ENCODE measurements at regions not wholly inside any gene's neighbourhood (a gene's known extent, or its start where the extent isn't known, plus 50 kb on each side); places are given as distances from the start of the nearest gene placed in this dataset.

DNA sequence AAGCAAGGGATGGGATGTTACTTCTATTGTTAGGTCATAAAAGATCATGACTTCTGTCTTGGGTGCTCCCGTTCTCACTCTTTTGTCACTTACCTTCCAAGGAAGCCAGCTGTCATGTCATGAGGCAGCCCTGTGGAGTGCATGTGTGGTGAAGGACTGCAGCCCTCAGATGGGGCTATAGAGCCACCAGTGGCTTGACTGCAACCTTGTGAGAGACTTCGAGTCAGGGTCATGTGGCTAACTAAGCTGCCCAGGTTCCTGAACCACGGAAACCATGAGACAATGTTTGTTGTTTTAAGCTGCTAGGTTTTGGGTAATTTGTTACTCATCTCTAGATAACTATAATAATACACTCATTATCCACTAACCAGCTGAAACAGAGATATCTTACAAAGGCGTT is 477.1 kb downstream of the BTBD3 start:
- DNase-seq (no peak), ATAC-seq (no peak)
- intact Hi-C loops (cut with DNase I, micrococcal nuclease), result no loop called here

GRCh38 chr20:12395353-12395752 is 477.7 kb downstream of the BTBD3 start:
- no peak for ATAC-seq
- intact Hi-C loops (cut with DNase I, micrococcal nuclease), result no loop called here
- no peak for DNase-seq

GRCh38 chr20:12395760-12396159 is 478.1 kb downstream of the BTBD3 start:
- no peak for DNase-seq
- no peak for ATAC-seq
- intact Hi-C loops (cut with DNase I, micrococcal nuclease), result no loop called here

DNA sequence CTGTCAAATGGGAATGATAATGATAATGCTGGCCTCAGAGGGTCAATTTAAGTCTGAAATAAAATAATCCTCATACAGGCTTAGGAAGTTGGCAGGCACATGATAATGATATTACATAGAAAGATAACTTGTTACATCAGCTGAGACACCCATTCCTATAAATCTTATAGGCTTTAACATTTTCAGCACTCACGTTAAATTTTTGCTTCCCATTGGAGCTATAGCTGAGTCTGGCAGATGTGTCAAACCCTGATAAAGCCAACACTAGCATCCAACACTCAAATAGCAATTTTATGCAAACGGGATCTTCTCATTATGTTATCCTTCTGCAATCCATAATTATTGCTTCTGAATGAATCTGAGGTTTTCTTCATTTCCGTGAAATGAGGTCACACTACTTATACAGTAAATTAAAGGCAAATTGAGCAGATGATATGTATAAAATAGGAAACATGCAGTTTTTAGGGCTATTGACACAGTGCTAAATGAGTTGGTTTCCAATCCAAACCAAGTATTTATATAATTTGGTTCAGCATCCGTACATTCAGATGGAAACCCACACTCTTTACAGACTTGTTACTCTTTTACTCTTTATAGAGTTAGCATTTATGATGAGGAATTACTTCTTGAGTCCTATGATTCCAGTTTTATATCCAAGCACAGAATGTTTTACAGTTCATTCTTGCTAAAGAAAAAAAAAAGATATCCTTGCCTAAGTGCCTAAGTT is 481.6 kb downstream of the BTBD3 start:
- ATAC-seq, result no peak
- intact Hi-C loops (cut with DNase I, micrococcal nuclease), result no loop called here
- no peak for DNase-seq

- no peak for DNase-seq
These were observed 487.2 kb downstream of the BTBD3 start for GRCh38 chr20:12404941-12405340.

GRCh38 chr20:12406978-12407377 is 489.3 kb downstream of the BTBD3 start:
- intact Hi-C loops (cut with DNase I, micrococcal nuclease), result no loop called here

More at GRCh38 chr20:12404941-12405340, 487.2 kb downstream of the BTBD3 start:
- intact Hi-C loops (cut with DNase I, micrococcal nuclease), result no loop called here
- no peak for ATAC-seq

GRCh38 chr20:12409501-12409900 is 491.8 kb downstream of the BTBD3 start:
- ATAC-seq (no peak), DNase-seq (no peak)
- intact Hi-C loops (cut with DNase I, micrococcal nuclease), result no loop called here

More at GRCh38 chr20:12406978-12407377, 489.3 kb downstream of the BTBD3 start:
- DNase-seq, result no peak
- no peak for ATAC-seq

DNA sequence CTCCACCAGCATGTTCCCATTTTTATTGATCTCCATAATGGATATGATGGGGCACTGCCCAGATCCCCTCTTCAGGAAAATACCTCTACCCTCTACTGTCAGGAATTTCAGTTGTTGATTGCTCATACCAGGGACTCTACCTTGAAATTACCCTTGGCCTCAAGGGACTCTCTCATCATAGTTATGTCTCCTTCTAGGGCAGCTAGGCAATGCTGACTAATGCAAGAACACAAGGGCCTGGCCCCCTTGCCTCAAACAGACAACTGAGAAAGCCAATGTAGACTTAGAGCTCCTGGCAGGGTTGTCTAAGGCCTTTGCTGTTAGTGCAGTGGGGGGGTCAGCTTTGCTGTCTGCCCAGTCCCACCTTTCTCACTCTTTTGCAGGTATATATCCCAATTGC is 493.1 kb downstream of the BTBD3 start:
- DNase-seq (no peak), ATAC-seq (no peak)
- intact Hi-C loops (cut with DNase I, micrococcal nuclease), result no loop called here

- no peak for DNase-seq
- ATAC-seq, result no peak
- intact Hi-C loops (cut with DNase I, micrococcal nuclease), result no loop called here
These were observed 493.7 kb downstream of the BTBD3 start for GRCh38 chr20:12411246-12411940.

GRCh38 chr20:12413116-12413515 is 495.4 kb downstream of the BTBD3 start:
- ATAC-seq (no peak), DNase-seq (no peak)
- intact Hi-C loops (cut with DNase I, micrococcal nuclease), result no loop called here

DNA sequence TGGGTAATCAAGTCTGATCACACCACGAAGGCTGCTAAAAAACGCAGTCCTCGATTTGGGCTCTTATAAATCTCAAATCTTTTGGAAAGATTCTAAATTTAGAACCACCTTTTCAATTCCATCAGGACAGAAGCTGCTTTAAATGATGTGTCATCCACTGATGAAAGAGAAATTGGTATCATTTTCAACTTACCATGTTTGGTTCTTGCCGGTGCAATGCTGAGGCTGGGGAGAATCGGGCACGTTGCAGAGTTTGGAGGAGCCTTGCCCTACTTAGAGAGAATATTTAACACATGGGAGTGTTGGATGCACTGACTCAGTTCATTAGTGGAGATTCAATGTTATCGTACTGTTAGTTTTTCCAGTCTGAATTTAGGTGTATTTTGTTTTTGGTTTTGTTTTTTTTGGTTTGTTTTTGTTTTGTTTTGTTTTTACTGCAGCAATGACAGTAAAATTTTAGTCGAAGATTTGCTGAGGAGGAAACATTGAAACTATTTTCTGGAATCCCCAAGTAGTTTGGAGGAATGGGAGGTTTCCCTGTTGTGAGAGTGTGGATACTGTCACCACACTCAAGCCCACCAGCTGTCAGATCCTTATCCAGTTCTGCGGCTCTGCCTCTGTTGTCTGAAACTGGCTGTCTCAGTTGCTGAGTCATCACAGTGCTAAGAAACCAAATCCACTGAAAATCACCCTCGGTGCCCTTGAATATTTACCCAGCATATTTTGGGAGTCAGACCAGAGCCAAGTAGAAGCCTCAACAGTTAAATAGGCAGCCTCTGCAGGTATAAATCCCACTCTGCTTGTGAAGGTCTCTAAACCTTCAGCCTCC is 497.0 kb downstream of the BTBD3 start:
- no peak for ATAC-seq
- intact Hi-C loops (cut with DNase I, micrococcal nuclease), result no loop called here
- DNase-seq, result no peak

DNA sequence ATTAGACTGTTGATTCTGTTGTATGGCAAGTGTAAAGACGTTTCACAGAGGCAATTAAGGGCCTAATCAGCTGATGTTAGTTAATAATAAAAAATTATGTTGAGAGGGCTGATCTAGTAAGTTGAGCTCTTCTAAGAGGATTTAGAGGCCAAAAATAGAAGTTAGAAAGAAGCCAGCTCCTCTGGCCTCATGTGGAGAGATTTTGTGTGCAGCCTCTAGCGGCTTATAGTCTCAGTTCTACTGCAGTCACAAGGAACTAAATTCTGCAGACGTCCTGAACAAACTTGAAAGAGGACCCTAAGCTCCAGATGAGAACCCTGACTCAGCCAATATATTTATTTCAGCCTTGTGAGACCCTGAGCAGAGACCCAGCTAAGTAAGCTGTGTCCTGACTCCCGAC is 498.6 kb downstream of the BTBD3 start:
- ATAC-seq (no peak), DNase-seq (no peak)
- intact Hi-C loops (cut with DNase I, micrococcal nuclease), result no loop called here

DNA sequence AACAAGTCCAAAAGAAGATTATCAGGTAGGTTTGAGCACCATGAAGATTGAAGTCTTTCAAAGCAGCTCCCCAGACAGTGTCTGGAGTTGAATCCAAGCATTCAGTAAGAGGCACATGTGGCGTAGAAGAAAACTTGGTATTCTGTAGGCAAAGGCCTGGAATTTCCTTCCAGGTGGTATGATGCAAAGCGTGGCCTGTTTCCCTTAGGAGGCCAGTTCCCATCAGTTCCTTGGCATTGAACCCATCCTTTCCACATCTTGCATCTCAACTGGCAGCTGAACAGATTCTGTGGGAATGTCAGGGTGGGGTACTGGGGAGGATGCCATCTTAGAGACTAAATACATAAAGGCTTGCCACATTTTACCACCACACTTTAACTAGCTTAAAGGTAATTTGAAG is 516.0 kb downstream of the BTBD3 start:
- intact Hi-C loops (cut with DNase I, micrococcal nuclease), result no loop called here
- DNase-seq (no peak), ATAC-seq (no peak)

GRCh38 chr20:12434672-12435071 is 517.0 kb downstream of the BTBD3 start:
- DNase-seq (no peak), ATAC-seq (no peak)

DNA sequence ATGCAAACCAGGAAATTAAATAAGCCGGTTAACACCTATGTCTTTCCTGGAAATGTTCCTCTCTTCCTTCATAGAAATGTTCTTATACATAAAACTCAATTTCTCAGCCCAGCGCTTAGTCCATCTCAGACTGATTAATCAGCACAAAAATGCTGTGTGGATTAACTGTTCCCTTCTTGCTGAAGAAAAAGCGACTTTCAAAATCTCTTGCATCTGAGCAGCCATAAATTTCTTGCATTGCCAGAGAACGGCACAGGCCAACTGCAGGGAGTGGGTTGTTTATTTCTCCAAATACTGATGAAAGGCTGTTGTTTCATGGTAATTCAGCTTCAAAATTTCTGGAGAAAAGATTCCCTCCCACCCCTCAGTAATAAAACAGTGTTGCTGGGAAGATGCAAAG is 517.6 kb downstream of the BTBD3 start:
- intact Hi-C loops (cut with DNase I, micrococcal nuclease), result no loop called here
- ATAC-seq (no peak), DNase-seq (no peak)

More at GRCh38 chr20:12434672-12435071, 517.0 kb downstream of the BTBD3 start:
- intact Hi-C loops (cut with DNase I, micrococcal nuclease), result no loop called here

DNA sequence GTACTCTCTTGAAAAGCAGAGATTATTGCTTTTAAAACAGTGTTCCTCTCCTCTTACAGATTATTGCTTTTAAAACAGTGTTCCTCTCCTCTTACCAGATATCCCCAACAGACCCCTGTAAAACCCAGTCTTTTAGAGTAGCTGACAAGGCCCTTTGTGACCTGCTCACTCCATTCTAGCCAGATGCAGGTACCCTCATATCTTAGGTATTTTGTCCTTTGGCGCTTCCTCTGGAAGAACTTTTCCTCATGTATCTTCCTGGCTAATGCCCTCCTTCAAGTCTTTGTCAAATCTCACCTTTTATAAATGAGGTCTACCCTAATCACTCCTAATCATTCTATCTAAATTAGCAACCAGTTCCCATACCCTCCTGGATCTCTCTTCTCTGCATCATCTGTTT is 536.0 kb downstream of the BTBD3 start:
- no peak for ATAC-seq
- intact Hi-C loops (cut with DNase I, micrococcal nuclease), result no loop called here
- no peak for DNase-seq

DNA sequence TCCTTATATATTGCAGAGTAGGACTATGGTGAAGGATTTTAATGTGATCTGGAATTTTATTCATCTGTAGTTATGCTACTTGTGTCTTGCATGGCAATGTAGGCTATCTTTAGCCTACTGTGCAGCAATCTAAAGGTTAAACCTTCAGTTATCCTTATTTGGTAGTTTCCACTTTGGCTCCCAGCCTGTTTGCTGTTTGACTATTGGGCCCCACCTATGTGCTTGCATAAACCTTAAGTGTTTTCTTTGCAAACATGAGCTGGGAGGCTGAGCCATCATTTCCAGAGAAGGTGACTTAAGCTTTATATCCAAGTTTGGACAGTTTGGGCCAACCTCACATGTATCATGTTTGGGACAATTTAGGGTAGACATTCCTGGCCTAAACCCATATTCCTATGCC is 537.5 kb downstream of the BTBD3 start:
- DNase-seq, result peak in 1 of 2 donors; percentile 26
- intact Hi-C loops (cut with DNase I, micrococcal nuclease), result no loop called here
- peak; percentile 92 for ATAC-seq

GRCh38 chr20:12458241-12458640 is 540.5 kb downstream of the BTBD3 start:
- DNase-seq (no peak), ATAC-seq (no peak)
- intact Hi-C loops (cut with DNase I, micrococcal nuclease), result no loop called here

- ATAC-seq (no peak), DNase-seq (no peak)
- intact Hi-C loops (cut with DNase I, micrococcal nuclease), result no loop called here
These were observed 544.7 kb upstream of the SPTLC3 start for GRCh38 chr20:12464036-12464435.

DNA sequence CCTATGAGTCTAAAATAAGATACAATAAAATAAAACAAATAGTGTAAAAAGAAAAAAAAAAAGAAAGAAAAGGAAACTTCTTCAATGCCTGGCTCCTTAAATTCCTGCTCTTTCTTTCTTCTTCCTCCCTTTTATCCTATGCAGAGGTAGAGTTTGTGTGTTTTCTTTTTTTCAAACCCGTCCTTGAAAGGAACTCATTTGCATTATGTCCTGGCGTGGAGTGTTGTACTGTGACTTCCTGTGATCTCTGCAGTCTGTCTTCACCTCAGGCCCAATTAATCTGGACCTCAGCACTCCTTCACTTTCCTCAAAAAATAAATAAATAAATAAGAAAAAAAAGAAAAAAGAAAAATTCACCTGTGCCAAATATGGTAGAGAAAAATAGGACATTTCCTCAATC is 541.9 kb upstream of the SPTLC3 start:
- ATAC-seq, result no peak
- intact Hi-C loops (cut with DNase I, micrococcal nuclease), result no loop called here
- DNase-seq, result no peak

Data from left colon (tissue), 2 donors.